Sigmoid colon (tissue), 6 donors: ENCODE measurements at regions not wholly inside any gene's neighbourhood (a gene's known extent, or its start where the extent isn't known, plus 50 kb on each side); places are given as distances from the start of the nearest gene placed in this dataset.

ENCODE experiments used
- DNase-seq: peaks from one replicate; pipeline ENCODE4 v3.0.0-alpha.2; 2019
- H3K27ac ChIP-seq, 4 donors: fragments of 200-600 bp; sonication (generic); one replicate each; pipeline ENCODE4 v1.5.1; 2016 to 2019; ENCODE audit warnings: mild to moderate bottlenecking in 1 of 4
- H3K27me3 ChIP-seq, 3 donors: fragments of 200-600 bp; sonication (generic); one replicate each; pipeline ENCODE4 v1.5.1; 2019; ENCODE audit warnings: mild to moderate bottlenecking in 1 of 3
- H3K36me3 ChIP-seq, 4 donors: fragments of 200-600 bp; sonication (generic); one replicate each; pipeline ENCODE4 v1.5.1; 2016 to 2019
- H3K4me1 ChIP-seq, 4 donors: fragments of 200-600 bp; sonication (generic); one replicate each; pipeline ENCODE4 v1.5.1; 2017 to 2019
- H3K4me3 ChIP-seq, 4 donors: fragments of 200-600 bp; sonication (generic); one replicate each; pipeline ENCODE4 v1.5.1; 2017 to 2019; ENCODE audit warnings: mild to moderate bottlenecking in 2 of 4, moderate library complexity in 1 of 4
- H3K9me3 ChIP-seq, 4 donors: fragments of 200-600 bp in 3 of 4; sonication (generic) in 3 of 4; one replicate each; pipeline versions ENCODE4 v1.5.1 to v1.6.1; 2013 to 2019
- EP300 ChIP-seq, 4 donors: sonication (generic); formaldehyde crosslinking; IDR thresholded peaks; one replicate each; pipeline ENCODE4 v1.6.1; 2017; ENCODE audit warnings: antibody characterized with exemption in 4 of 4
- POLR2A ChIP-seq, 2 donors: fragments of 450-650 bp; IDR thresholded peaks; one replicate each; pipeline ENCODE4 v1.6.1; 2016; ENCODE audit warnings: antibody characterized with exemption in 2 of 2, mild to moderate bottlenecking in 2 of 2, moderate library complexity in 2 of 2
- POLR2AphosphoS5 ChIP-seq, 4 donors: sonication (generic); formaldehyde crosslinking; IDR thresholded peaks; one replicate each; pipeline ENCODE4 v1.6.1; 2017; ENCODE audit warnings: antibody characterized with exemption in 4 of 4
- WGBS, 2 donors: extraction: QIAGEN DNeasy Blood & Tissue Kit; methylation state at CpG; one replicate each; pipeline ENCODE4 v1.1.7; 2013; 5-methylcytosine and 5-hydroxymethylcytosine counted together
- intact Hi-C: fragments of 100-400 bp; cut with DNase I; formaldehyde crosslinking; loops from one replicate; pipeline ENCODE4 v1.15.1; 2023
- TF ChIP-seq, protein P1 (sequence below), 4 experiments: fragments of 450-650 bp in 3 of 4; fragments of 200-600 bp in 1 of 4; IDR thresholded peaks; one replicate each; pipeline ENCODE4 v1.5.1; 2016 to 2019; ENCODE audit warnings: antibody characterized with exemption in 4 of 4, mild to moderate bottlenecking in 3 of 4, moderate library complexity in 2 of 4
- donor health status: healthy with polysubstance abuse.
- donor health status: healthy.

DNA sequence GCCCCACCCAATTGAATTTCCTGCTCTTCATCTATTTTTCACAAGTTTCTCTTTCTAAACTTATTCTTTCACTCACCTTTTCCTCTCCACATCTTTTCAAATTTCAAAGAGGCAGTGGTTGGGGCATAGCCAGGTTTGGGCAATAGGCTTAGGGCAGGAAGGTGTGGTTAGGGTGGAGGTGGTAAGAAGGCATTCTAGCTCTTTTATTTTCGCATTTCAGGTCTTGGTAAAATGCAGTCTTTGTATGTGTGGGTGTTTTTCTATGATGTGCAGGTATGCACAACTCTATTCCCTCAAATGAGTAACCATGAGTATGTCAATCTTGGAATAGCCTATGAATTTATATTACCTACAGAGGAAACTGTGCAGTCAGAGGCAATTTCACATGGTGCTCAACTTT is 129.8 kb upstream of the IFNE start:
- WGBS, 2 donors, result 34 to 56% methylated on average over 1 of the region's 1 CpG
- Histone ChIP-seq H3K27me3 (no peaks in the 10 kb centered on the region), H3K36me3 (no peaks in the 10 kb centered on the region), H3K27ac (no peak overlapping the region), H3K4me1 (peaks cover 0 to 10% (median 0%) of the 10 kb centered on the region in 4 donors), H3K4me3 (no peak overlapping the region), H3K9me3 (no peaks in the 10 kb centered on the region)
- TF ChIP-seq, protein P1, sequence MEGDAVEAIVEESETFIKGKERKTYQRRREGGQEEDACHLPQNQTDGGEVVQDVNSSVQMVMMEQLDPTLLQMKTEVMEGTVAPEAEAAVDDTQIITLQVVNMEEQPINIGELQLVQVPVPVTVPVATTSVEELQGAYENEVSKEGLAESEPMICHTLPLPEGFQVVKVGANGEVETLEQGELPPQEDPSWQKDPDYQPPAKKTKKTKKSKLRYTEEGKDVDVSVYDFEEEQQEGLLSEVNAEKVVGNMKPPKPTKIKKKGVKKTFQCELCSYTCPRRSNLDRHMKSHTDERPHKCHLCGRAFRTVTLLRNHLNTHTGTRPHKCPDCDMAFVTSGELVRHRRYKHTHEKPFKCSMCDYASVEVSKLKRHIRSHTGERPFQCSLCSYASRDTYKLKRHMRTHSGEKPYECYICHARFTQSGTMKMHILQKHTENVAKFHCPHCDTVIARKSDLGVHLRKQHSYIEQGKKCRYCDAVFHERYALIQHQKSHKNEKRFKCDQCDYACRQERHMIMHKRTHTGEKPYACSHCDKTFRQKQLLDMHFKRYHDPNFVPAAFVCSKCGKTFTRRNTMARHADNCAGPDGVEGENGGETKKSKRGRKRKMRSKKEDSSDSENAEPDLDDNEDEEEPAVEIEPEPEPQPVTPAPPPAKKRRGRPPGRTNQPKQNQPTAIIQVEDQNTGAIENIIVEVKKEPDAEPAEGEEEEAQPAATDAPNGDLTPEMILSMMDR (IDR thresholded peaks at IDR 0.05), result no peak
- TF ChIP-seq POLR2AphosphoS5 (IDR thresholded peaks at IDR 0.05), result no peak
- no peak for TF ChIP-seq EP300 (IDR thresholded peaks at IDR 0.05)
- TF ChIP-seq POLR2A (IDR thresholded peaks at IDR 0.05), result no peak
- intact Hi-C loops, result no loop called here
- DNase-seq, result no peak

DNA sequence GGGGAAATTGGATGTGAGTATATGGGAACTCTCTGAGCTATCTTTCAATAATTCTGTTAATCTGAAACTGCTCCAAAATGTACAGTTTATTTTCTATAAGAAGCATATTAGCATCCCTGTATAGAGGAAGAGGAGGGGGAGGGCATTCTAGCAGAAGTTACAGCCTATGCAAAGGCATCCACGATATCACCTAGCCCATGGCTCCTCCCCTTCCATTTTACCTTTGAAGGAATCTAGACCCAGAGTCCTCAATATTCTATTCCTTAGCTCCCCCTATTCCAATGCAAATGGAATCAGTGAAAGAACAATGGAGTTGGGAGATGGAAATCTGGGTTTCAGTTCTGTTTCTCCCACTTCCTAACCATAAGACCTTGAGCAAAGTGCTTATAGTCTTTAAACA is 132.9 kb upstream of the IFNE start:
- intact Hi-C loops, result no loop called here
- no peaks in the 10 kb centered on the region for H3K36me3 ChIP-seq
- no peaks in the 10 kb centered on the region for H3K27me3 ChIP-seq
- 32 to 48% methylated on average over 1 of the region's 1 CpG for WGBS, 2 donors
- H3K9me3 ChIP-seq, result no peaks in the 10 kb centered on the region
- peaks cover 0 to 10% (median 0%) of the 10 kb centered on the region in 4 donors for H3K4me1 ChIP-seq
- no peak overlapping the region for H3K27ac ChIP-seq
- no peak for DNase-seq
- H3K4me3 ChIP-seq, result no peak overlapping the region
- TF ChIP-seq EP300 (IDR thresholded peaks at IDR 0.05), result no peak
- TF ChIP-seq POLR2A (IDR thresholded peaks at IDR 0.05), result no peak
- TF ChIP-seq POLR2AphosphoS5 (IDR thresholded peaks at IDR 0.05), result no peak
- TF ChIP-seq, protein P1 (IDR thresholded peaks at IDR 0.05), result no peak

DNA sequence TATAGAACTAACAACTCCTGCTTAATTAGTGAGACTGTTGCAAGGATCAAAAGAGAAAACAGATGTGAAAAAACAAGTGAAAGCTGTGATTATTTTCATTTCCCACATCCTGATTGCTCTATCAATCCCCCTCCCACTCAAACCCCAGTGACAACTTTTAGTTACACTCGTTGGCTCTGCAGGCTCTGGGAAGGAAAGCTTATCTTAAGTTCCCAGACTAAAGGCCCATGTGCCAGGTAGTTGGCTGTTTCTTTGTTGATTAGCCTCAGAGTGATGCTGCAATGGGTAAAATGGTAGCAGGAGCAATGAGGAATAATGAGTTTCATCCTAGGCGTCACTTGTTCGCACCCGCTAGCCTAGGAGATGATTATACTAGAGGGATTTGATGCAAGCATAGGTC is 133.3 kb upstream of the IFNE start:
- Histone ChIP-seq H3K9me3 (no peaks in the 10 kb centered on the region), H3K27me3 (no peaks in the 10 kb centered on the region), H3K27ac (no peak overlapping the region), H3K4me3 (no peak overlapping the region), H3K36me3 (no peaks in the 10 kb centered on the region), H3K4me1 (peaks cover 0 to 10% (median 0%) of the 10 kb centered on the region in 4 donors)
- TF ChIP-seq POLR2A (IDR thresholded peaks at IDR 0.05) (no peak), POLR2AphosphoS5 (IDR thresholded peaks at IDR 0.05) (no peak), EP300 (IDR thresholded peaks at IDR 0.05) (no peak)
- TF ChIP-seq, protein P1 (IDR thresholded peaks at IDR 0.05), result no peak
- DNase-seq, result no peak
- intact Hi-C loops, result no loop called here
- 77 to 78% methylated on average over 4 of the region's 4 CpGs for WGBS, 2 donors

DNA sequence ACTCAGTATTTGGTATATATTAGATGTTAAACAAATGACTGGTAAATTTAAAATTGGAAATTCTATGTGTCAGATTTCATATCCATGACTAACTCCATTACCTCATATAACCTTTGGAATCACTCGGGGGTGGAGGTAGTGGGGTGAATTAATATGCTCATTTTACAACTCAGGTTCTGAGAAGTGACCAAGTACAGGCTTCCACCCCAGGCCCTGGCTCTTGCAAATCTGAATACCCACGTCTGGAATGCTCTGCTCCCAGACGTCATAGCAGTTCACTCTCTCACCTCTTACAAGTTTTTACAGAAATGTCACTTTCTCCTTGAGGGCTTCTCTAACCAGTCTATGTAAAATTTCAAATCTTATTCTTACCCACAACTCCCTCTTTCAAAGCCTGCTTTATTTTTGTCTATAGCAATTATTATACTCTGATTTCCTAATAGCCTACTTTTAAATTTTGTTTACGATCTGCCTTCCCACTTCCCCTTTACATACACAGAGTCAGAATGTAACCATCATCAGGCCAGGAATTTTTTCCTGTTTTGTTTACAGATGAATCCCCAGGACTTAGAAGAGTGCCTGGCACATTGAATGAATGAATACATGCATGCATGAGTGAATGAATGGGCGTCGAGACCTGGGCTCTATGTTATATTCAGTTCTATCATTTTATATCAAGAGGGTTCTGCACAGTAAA is 134.1 kb upstream of the IFNE start:
- no peaks in the 10 kb centered on the region for H3K27me3 ChIP-seq
- intact Hi-C loops, result no loop called here
- no peak for DNase-seq
- TF ChIP-seq, protein P1 (IDR thresholded peaks at IDR 0.05), result no peak
- TF ChIP-seq POLR2A (IDR thresholded peaks at IDR 0.05) (no peak), POLR2AphosphoS5 (IDR thresholded peaks at IDR 0.05) (no peak), EP300 (IDR thresholded peaks at IDR 0.05) (no peak)
- WGBS, 2 donors, result 58 to 78% methylated on average over 6 of the region's 6 CpGs
- no peak overlapping the region for H3K27ac ChIP-seq
- H3K4me3 ChIP-seq, result no peak overlapping the region
- H3K4me1 ChIP-seq, result peaks cover 0 to 10% (median 0%) of the 10 kb centered on the region in 4 donors
- no peaks in the 10 kb centered on the region for H3K36me3 ChIP-seq
- H3K9me3 ChIP-seq, result no peaks in the 10 kb centered on the region
